ENCODE measurements at regions not wholly inside any gene's neighbourhood (a gene's known extent, or its start where the extent isn't known, plus 50 kb on each side); places are given as distances from the start of the nearest gene placed in this dataset.
A peak's percentile ranks its signal among the peaks of the same experiment; 100 is the strongest.

- Histone ChIP-seq H3K36me3 (ENCODE audit: control insufficient read depth in 3 of 3, insufficient read depth in 2 of 3, low read depth in 1 of 3, low read length in 3 of 3) (no peaks in the 10 kb centered on the region), H3K27me3 (ENCODE audit: control insufficient read depth in 3 of 3, insufficient read depth in 3 of 3, low read length in 3 of 3) (no peaks in the 10 kb centered on the region), H3K9me3 (ENCODE audit: control insufficient read depth in 2 of 2, insufficient read depth in 1 of 2, low read depth in 1 of 2, low read length in 1 of 2) (peaks cover 0 to 3% of the 10 kb centered on the region in 2 donors), H3K27ac (ENCODE audit: low read depth in 1 of 3, low read length in 2 of 3) (no peak overlapping the region), H3K4me3 (ENCODE audit: low read depth in 1 of 3, low read length in 3 of 3) (no peak overlapping the region), H3K4me1 (ENCODE audit: control insufficient read depth in 3 of 3, insufficient read depth in 2 of 3, low read depth in 1 of 3, low read length in 2 of 3) (peaks cover 0 to 5% (median 0%) of the 10 kb centered on the region in 3 donors)
- 71 to 84% (median 81%) methylated on average over 7 of the region's 7 CpGs for WGBS, 3 donors
- FAIRE-seq (no peak), DNase-seq (no peak)
Observed at GRCh38 chr2:193505620-193506019, 1310.9 kb upstream of the TMEFF2 start.

GRCh38 chr2:193502363-193503035 is 1307.8 kb upstream of the TMEFF2 start:
- WGBS, 3 donors: 91 to 94% (median 93%) methylated on average over 32 to 42 of the region's 42 CpGs
- FAIRE-seq (no peak), DNase-seq (no peak)
- Histone ChIP-seq H3K27me3 (ENCODE audit: control insufficient read depth in 3 of 3, insufficient read depth in 3 of 3, low read length in 3 of 3) (no peaks in the 10 kb centered on the region), H3K9me3 (ENCODE audit: control insufficient read depth in 2 of 2, insufficient read depth in 1 of 2, low read depth in 1 of 2, low read length in 1 of 2) (peaks cover 0 to 3% of the 10 kb centered on the region in 2 donors), H3K4me3 (ENCODE audit: low read depth in 1 of 3, low read length in 3 of 3) (no peak overlapping the region), H3K36me3 (ENCODE audit: control insufficient read depth in 3 of 3, insufficient read depth in 2 of 3, low read depth in 1 of 3, low read length in 3 of 3) (no peaks in the 10 kb centered on the region), H3K27ac (ENCODE audit: low read depth in 1 of 3, low read length in 2 of 3) (no peak overlapping the region), H3K4me1 (ENCODE audit: control insufficient read depth in 3 of 3, insufficient read depth in 2 of 3, low read depth in 1 of 3, low read length in 2 of 3) (peaks cover 0 to 5% (median 0%) of the 10 kb centered on the region in 3 donors)

- H3K27me3 ChIP-seq (ENCODE audit: control insufficient read depth in 3 of 3, insufficient read depth in 3 of 3, low read length in 3 of 3): no peaks in the 10 kb centered on the region
- no peaks in the 10 kb centered on the region for H3K36me3 ChIP-seq (ENCODE audit: control insufficient read depth in 3 of 3, insufficient read depth in 2 of 3, low read depth in 1 of 3, low read length in 3 of 3)
- DNase-seq (no peak), FAIRE-seq (no peak)
- peaks cover 0 to 3% of the 10 kb centered on the region in 2 donors for H3K9me3 ChIP-seq (ENCODE audit: control insufficient read depth in 2 of 2, insufficient read depth in 1 of 2, low read depth in 1 of 2, low read length in 1 of 2)
- no peak overlapping the region for H3K27ac ChIP-seq (ENCODE audit: low read depth in 1 of 3, low read length in 2 of 3)
- WGBS, 3 donors: 60 to 75% (median 67%) methylated on average over 2 of the region's 2 CpGs
- H3K4me1 ChIP-seq (ENCODE audit: control insufficient read depth in 3 of 3, insufficient read depth in 2 of 3, low read depth in 1 of 3, low read length in 2 of 3): no peaks in the 10 kb centered on the region
- H3K4me3 ChIP-seq (ENCODE audit: low read depth in 1 of 3, low read length in 3 of 3): no peak overlapping the region
Observed at GRCh38 chr2:193496786-193497185, 1302.1 kb upstream of the TMEFF2 start.

GRCh38 chr2:193482557-193482956 is 1287.8 kb upstream of the TMEFF2 start:
- Histone ChIP-seq H3K4me3 (ENCODE audit: low read depth in 1 of 3, low read length in 3 of 3) (no peak overlapping the region), H3K9me3 (ENCODE audit: control insufficient read depth in 2 of 2, insufficient read depth in 1 of 2, low read depth in 1 of 2, low read length in 1 of 2) (no peaks in the 10 kb centered on the region), H3K27me3 (ENCODE audit: control insufficient read depth in 3 of 3, insufficient read depth in 3 of 3, low read length in 3 of 3) (no peaks in the 10 kb centered on the region), H3K4me1 (ENCODE audit: control insufficient read depth in 3 of 3, insufficient read depth in 2 of 3, low read depth in 1 of 3, low read length in 2 of 3) (no peaks in the 10 kb centered on the region), H3K36me3 (ENCODE audit: control insufficient read depth in 3 of 3, insufficient read depth in 2 of 3, low read depth in 1 of 3, low read length in 3 of 3) (no peaks in the 10 kb centered on the region), H3K27ac (ENCODE audit: low read depth in 1 of 3, low read length in 2 of 3) (no peak overlapping the region)
- DNase-seq (peak; percentile 16 to 44), FAIRE-seq (no peak)
- WGBS, 3 donors: 8 to 52% (median 20%) methylated on average over 3 of the region's 3 CpGs

GRCh38 chr2:193480187-193480586 is 1285.5 kb upstream of the TMEFF2 start:
- Histone ChIP-seq H3K9me3 (ENCODE audit: control insufficient read depth in 2 of 2, insufficient read depth in 1 of 2, low read depth in 1 of 2, low read length in 1 of 2) (no peaks in the 10 kb centered on the region), H3K4me3 (ENCODE audit: low read depth in 1 of 3, low read length in 3 of 3) (no peak overlapping the region), H3K36me3 (ENCODE audit: control insufficient read depth in 3 of 3, insufficient read depth in 2 of 3, low read depth in 1 of 3, low read length in 3 of 3) (no peaks in the 10 kb centered on the region), H3K27ac (ENCODE audit: low read depth in 1 of 3, low read length in 2 of 3) (no peak overlapping the region), H3K27me3 (ENCODE audit: control insufficient read depth in 3 of 3, insufficient read depth in 3 of 3, low read length in 3 of 3) (no peaks in the 10 kb centered on the region), H3K4me1 (ENCODE audit: control insufficient read depth in 3 of 3, insufficient read depth in 2 of 3, low read depth in 1 of 3, low read length in 2 of 3) (no peaks in the 10 kb centered on the region)
- WGBS, 3 donors: 63 to 81% (median 77%) methylated on average over 1 of the region's 1 CpG
- DNase-seq (no peak), FAIRE-seq (no peak)

GRCh38 chr2:193476171-193476800 is 1281.6 kb upstream of the TMEFF2 start:
- Histone ChIP-seq H3K27ac (ENCODE audit: low read depth in 1 of 3, low read length in 2 of 3) (no peak overlapping the region), H3K9me3 (ENCODE audit: control insufficient read depth in 2 of 2, insufficient read depth in 1 of 2, low read depth in 1 of 2, low read length in 1 of 2) (peaks cover 0 to 12% of the 10 kb centered on the region in 2 donors), H3K4me1 (ENCODE audit: control insufficient read depth in 3 of 3, insufficient read depth in 2 of 3, low read depth in 1 of 3, low read length in 2 of 3) (no peaks in the 10 kb centered on the region), H3K36me3 (ENCODE audit: control insufficient read depth in 3 of 3, insufficient read depth in 2 of 3, low read depth in 1 of 3, low read length in 3 of 3) (no peaks in the 10 kb centered on the region), H3K27me3 (ENCODE audit: control insufficient read depth in 3 of 3, insufficient read depth in 3 of 3, low read length in 3 of 3) (no peaks in the 10 kb centered on the region), H3K4me3 (ENCODE audit: low read depth in 1 of 3, low read length in 3 of 3) (no peak overlapping the region)
- 68 to 85% (median 74%) methylated on average over 6 of the region's 6 CpGs for WGBS, 3 donors
- DNase-seq (no peak), FAIRE-seq (no peak)

GRCh38 chr2:193475038-193475437 is 1280.3 kb upstream of the TMEFF2 start:
- H3K27me3 ChIP-seq (ENCODE audit: control insufficient read depth in 3 of 3, insufficient read depth in 3 of 3, low read length in 3 of 3): no peaks in the 10 kb centered on the region
- DNase-seq (no peak), FAIRE-seq (no peak)
- H3K4me3 ChIP-seq (ENCODE audit: low read depth in 1 of 3, low read length in 3 of 3): no peak overlapping the region
- H3K9me3 ChIP-seq (ENCODE audit: control insufficient read depth in 2 of 2, insufficient read depth in 1 of 2, low read depth in 1 of 2, low read length in 1 of 2): peaks cover 0 to 18% of the 10 kb centered on the region in 2 donors
- WGBS, 3 donors: 76% methylated on average over 3 of the region's 3 CpGs
- H3K36me3 ChIP-seq (ENCODE audit: control insufficient read depth in 3 of 3, insufficient read depth in 2 of 3, low read depth in 1 of 3, low read length in 3 of 3): no peaks in the 10 kb centered on the region
- H3K27ac ChIP-seq (ENCODE audit: low read depth in 1 of 3, low read length in 2 of 3): no peak overlapping the region
- no peaks in the 10 kb centered on the region for H3K4me1 ChIP-seq (ENCODE audit: control insufficient read depth in 3 of 3, insufficient read depth in 2 of 3, low read depth in 1 of 3, low read length in 2 of 3)

GRCh38 chr2:193469251-193469650 is 1274.5 kb upstream of the TMEFF2 start:
- DNase-seq: no peak
- no peak for FAIRE-seq
- Histone ChIP-seq H3K4me3 (ENCODE audit: low read depth in 1 of 3, low read length in 3 of 3) (no peak overlapping the region), H3K27ac (ENCODE audit: low read depth in 1 of 3, low read length in 2 of 3) (no peak overlapping the region), H3K36me3 (ENCODE audit: control insufficient read depth in 3 of 3, insufficient read depth in 2 of 3, low read depth in 1 of 3, low read length in 3 of 3) (no peaks in the 10 kb centered on the region), H3K9me3 (ENCODE audit: control insufficient read depth in 2 of 2, insufficient read depth in 1 of 2, low read depth in 1 of 2, low read length in 1 of 2) (peaks cover 0 to 17% of the 10 kb centered on the region in 2 donors), H3K4me1 (ENCODE audit: control insufficient read depth in 3 of 3, insufficient read depth in 2 of 3, low read depth in 1 of 3, low read length in 2 of 3) (no peaks in the 10 kb centered on the region), H3K27me3 (ENCODE audit: control insufficient read depth in 3 of 3, insufficient read depth in 3 of 3, low read length in 3 of 3) (no peaks in the 10 kb centered on the region)
- WGBS, 3 donors: 62 to 84% (median 74%) methylated on average over 3 of the region's 3 CpGs

All from small intestine (tissue), 7 donors.